CD4-positive, alpha-beta T cell (primary cell): ENCODE measurements at regions not wholly inside any gene's neighbourhood (a gene's known extent, or its start where the extent isn't known, plus 50 kb on each side); places are given as distances from the start of the nearest gene placed in this dataset.

Source experiments
- ATAC-seq: fragments of 200-7000 bp; cut with Tn5 transposase; one replicate; pipeline ENCODE4 v1.10.0; 2022; ENCODE audit warnings: mild to moderate bottlenecking; ENCODE audit not compliant: poor library complexity
- CTCF ChIA-PET: fragments of 350-600 bp; sonication (Branson Sonifier 250); formaldehyde crosslinking; loops from one replicate; lab custom pipeline; 2021; ENCODE audit warnings: antibody characterized with exemption, inconsistent platforms; lab: Charles Lee
- POLR2A ChIA-PET: fragments of 350-600 bp; sonication (Branson Sonifier 250); formaldehyde crosslinking; loops from one replicate; lab custom pipeline; 2021; ENCODE audit warnings: antibody characterized with exemption, inconsistent platforms; lab: Charles Lee
- DNase-seq, 14 experiments: peaks; one replicate each; pipeline ENCODE4 v3.0.0-alpha.2; 2013 to 2020; ENCODE audit warnings: mixed read lengths in 2 of 14
- H3K27ac ChIP-seq, 2 donors: one replicate each; pipeline versions ENCODE4 v1.5.1 to v1.7.0; 2013; ENCODE audit warnings: low read length in 2 of 2, low read depth in 1 of 2, mild to moderate bottlenecking in 1 of 2
- H3K27me3 ChIP-seq, 2 experiments: 1 replicate in 1 of 2; 2 replicates in 1 of 2; pipeline versions ENCODE4 v1.6.1 to v1.7.0; 2013; ENCODE audit warnings: low read length in 2 of 2, control low read depth in 1 of 2, mild to moderate bottlenecking in 1 of 2, moderate library complexity in 1 of 2; ENCODE audit not compliant: insufficient read depth in 2 of 2, control insufficient read depth in 1 of 2
- H3K36me3 ChIP-seq: one replicate; pipeline ENCODE4 v1.6.1; 2013; ENCODE audit warnings: low read length, control low read depth; ENCODE audit not compliant: insufficient read depth
- H3K4me1 ChIP-seq: one replicate; pipeline ENCODE4 v1.6.1; 2013; ENCODE audit warnings: low read length, control low read depth; ENCODE audit not compliant: insufficient read depth
- H3K4me3 ChIP-seq: one replicate; pipeline ENCODE4 v1.5.1; 2013; ENCODE audit warnings: mild to moderate bottlenecking, low read length, moderate library complexity
- H3K9me3 ChIP-seq, 2 experiments: 1 replicate in 1 of 2; 2 replicates in 1 of 2; pipeline versions ENCODE4 v1.6.1 to v1.7.0; 2013; ENCODE audit warnings: low read length in 2 of 2, mild to moderate bottlenecking in 2 of 2, control low read depth in 1 of 2, moderate library complexity in 1 of 2; ENCODE audit not compliant: control insufficient read depth in 1 of 2, insufficient read depth in 1 of 2
- H3K27ac Mint-ChIP-seq: one replicate; pipeline ENCODE4 v1.8.0; 2020; ENCODE audit warnings: mixed read lengths
- H3K27me3 Mint-ChIP-seq: one replicate; pipeline ENCODE4 v1.8.0; 2021; ENCODE audit warnings: mixed read lengths
- H3K36me3 Mint-ChIP-seq: one replicate; pipeline ENCODE4 v1.8.0; 2021; ENCODE audit warnings: low read depth, mixed read lengths
- H3K4me1 Mint-ChIP-seq: one replicate; pipeline ENCODE4 v1.8.0; 2021; ENCODE audit warnings: low read depth, mixed read lengths
- H3K4me3 Mint-ChIP-seq: one replicate; pipeline ENCODE4 v1.8.0; 2020; ENCODE audit warnings: mild to moderate bottlenecking, mixed read lengths
- H3K9me3 Mint-ChIP-seq: one replicate; pipeline ENCODE4 v1.8.0; 2020; ENCODE audit warnings: mixed read lengths
- CTCF ChIP-seq: fragments of 200-600 bp; IDR thresholded peaks from one replicate; pipeline ENCODE4 v1.8.0; 2022; ENCODE audit warnings: antibody characterized with exemption, mild to moderate bottlenecking
- intact Hi-C, 2 experiments: fragments of 100-400 bp; cut with DNase I in 1 of 2; cut with micrococcal nuclease in 1 of 2; formaldehyde crosslinking; loops; one replicate each; pipeline versions ENCODE4 v1.15.1 to v1.9.0; 2023 to 2025; cut with DNase I, micrococcal nuclease

- H3K36me3 Mint-ChIP-seq: no peaks in the 10 kb centered on the region
- no peak for ATAC-seq
Observed at GRCh38 chr2:7594211-7594610, 677.0 kb downstream of the RNF144A start.

GRCh38 chr2:7595206-7595605 lies 678.0 kb downstream of the RNF144A start:
- no peaks in the 10 kb centered on the region for H3K9me3 Mint-ChIP-seq

More at GRCh38 chr2:7594211-7594610, 677.0 kb downstream of the RNF144A start:
- H3K4me1 Mint-ChIP-seq: peaks cover 16% of the 10 kb centered on the region
- CTCF ChIA-PET: no interaction called here
- intact Hi-C loops: loop anchor here in 1 of 2 experiments (10.0 kb wide), 1 partner anchor 1091 kb away; the partner anchor contains the start of gene ID2
- H3K36me3 ChIP-seq: no peaks in the 10 kb centered on the region
- H3K27ac ChIP-seq: no peak overlapping the region
- H3K27ac Mint-ChIP-seq: no peak overlapping the region
- no peak for DNase-seq
- no peak overlapping the region for H3K4me3 Mint-ChIP-seq
- no peaks in the 10 kb centered on the region for H3K27me3 ChIP-seq
- POLR2A ChIA-PET: interaction anchor here (1.4 kb wide), 1 partner anchor 77 kb away, joined by 3 read pairs; no protein-coding TSS in a partner anchor
- no peaks in the 10 kb centered on the region for H3K9me3 Mint-ChIP-seq
- no peaks in the 10 kb centered on the region for H3K9me3 ChIP-seq
- no peaks in the 10 kb centered on the region for H3K27me3 Mint-ChIP-seq
- TF ChIP-seq CTCF: no peak
- no peak overlapping the region for H3K4me3 ChIP-seq
- H3K4me1 ChIP-seq: no peaks in the 10 kb centered on the region

GRCh38 chr2:7598402-7598801 lies 681.2 kb downstream of the RNF144A start:
- H3K4me1 ChIP-seq: no peaks in the 10 kb centered on the region
- Mint-ChIP-seq H3K4me1 (no peaks in the 10 kb centered on the region), H3K27me3 (no peaks in the 10 kb centered on the region), H3K9me3 (peaks cover 3% of the 10 kb centered on the region), H3K27ac (no peak overlapping the region), H3K4me3 (no peak overlapping the region), H3K36me3 (no peaks in the 10 kb centered on the region)
- CTCF ChIA-PET: no interaction called here
- ATAC-seq (no peak), DNase-seq (no peak)
- no peak overlapping the region for H3K27ac ChIP-seq
- no peak overlapping the region for H3K4me3 ChIP-seq
- no peaks in the 10 kb centered on the region for H3K27me3 ChIP-seq
- intact Hi-C loops: loop anchor here in 1 of 2 experiments (10.0 kb wide), 1 partner anchor 1086 kb away; the partner anchor contains the start of gene ID2
- H3K36me3 ChIP-seq: no peaks in the 10 kb centered on the region
- no peaks in the 10 kb centered on the region for H3K9me3 ChIP-seq
- TF ChIP-seq CTCF: no peak
- POLR2A ChIA-PET: no interaction called here

More at GRCh38 chr2:7595206-7595605, 678.0 kb downstream of the RNF144A start:
- no peak for TF ChIP-seq CTCF
- H3K4me1 Mint-ChIP-seq: peaks cover 16% of the 10 kb centered on the region
- ChIA-PET CTCF (no interaction called here), POLR2A (interaction anchor here (1.4 kb wide), 1 partner anchor 76 kb away, joined by 3 read pairs; no protein-coding TSS in a partner anchor)
- H3K36me3 Mint-ChIP-seq: no peaks in the 10 kb centered on the region
- no peak overlapping the region for H3K27ac Mint-ChIP-seq
- H3K27me3 ChIP-seq: no peaks in the 10 kb centered on the region
- intact Hi-C loops: loop anchor here in 1 of 2 experiments (10.0 kb wide), 1 partner anchor 1090 kb away; the partner anchor contains the start of gene ID2
- H3K4me3 Mint-ChIP-seq: no peak overlapping the region
- no peak overlapping the region for H3K27ac ChIP-seq
- no peaks in the 10 kb centered on the region for H3K27me3 Mint-ChIP-seq
- H3K36me3 ChIP-seq: no peaks in the 10 kb centered on the region
- no peak for DNase-seq
- no peak for ATAC-seq
- no peak overlapping the region for H3K4me3 ChIP-seq
- no peaks in the 10 kb centered on the region for H3K4me1 ChIP-seq
- H3K9me3 ChIP-seq: no peaks in the 10 kb centered on the region
